GM21717 (cell line): ENCODE measurements at regions not wholly inside any gene's neighbourhood (a gene's known extent, or its start where the extent isn't known, plus 50 kb on each side); places are given as distances from the start of the nearest gene placed in this dataset.

Experiments
- ATAC-seq: cut with Tn5 transposase; IDR thresholded peaks from one replicate; pipeline ENCODE4 v1.9.1; 2021; ENCODE audit warnings: mild to moderate bottlenecking, moderate library complexity; ENCODE audit not compliant: unreplicated experiment

DNA sequence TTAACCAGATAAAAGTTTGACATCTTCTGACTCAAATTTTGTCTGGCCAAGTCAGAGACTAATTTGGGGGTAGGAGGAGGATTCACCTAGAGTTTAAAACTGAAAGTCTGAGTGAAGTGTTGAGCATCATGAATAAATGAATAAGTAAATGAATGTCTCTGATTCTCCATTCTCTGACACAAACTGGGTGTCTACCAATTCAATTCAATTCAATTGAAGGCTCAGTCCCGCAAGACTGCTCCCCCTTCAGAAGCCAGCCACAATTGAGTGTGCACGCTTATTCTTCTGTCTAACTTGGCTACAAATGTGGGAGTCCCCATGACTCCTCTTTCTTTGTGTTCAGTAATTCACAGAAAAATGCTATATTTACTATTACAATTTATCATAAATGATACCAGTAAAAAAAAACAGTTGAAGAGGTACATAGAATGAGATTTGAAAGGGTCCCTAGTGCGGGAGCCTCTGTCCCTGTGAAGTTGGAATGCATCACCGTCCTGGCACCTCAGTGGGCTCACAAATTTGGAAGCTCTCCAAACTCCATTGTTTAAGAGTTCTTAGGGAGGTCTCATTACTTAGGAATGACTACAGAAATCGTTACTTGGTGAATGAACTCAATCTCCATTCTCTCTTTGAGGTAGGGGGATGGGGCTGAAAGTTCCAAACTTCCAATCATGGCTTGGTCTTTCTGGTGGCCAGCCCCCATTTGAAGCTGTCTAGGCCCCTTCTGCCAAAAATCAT, 243.7 kb upstream of the PHYHIPL start:
- no peak for ATAC-seq

DNA sequence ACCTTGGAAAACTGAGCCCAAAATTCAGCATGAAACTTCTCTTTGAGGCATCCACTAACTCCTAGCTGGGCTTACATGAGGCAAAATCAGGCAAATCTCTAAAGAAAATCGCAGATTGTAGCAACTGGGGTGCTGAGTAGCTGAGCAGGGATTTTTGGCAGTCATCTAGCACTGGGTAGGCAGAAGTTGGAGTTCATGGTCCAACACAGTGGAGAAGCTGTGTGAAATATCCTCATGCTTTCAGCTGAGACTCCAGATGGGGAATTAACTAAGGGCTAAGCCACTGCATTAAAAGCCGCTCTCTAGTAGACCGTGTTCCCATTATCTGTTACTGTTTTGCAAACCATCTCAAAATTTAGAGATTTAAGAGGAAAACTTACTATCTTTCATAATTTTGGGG, 240.1 kb upstream of the PHYHIPL start:
- ATAC-seq = no peak

DNA sequence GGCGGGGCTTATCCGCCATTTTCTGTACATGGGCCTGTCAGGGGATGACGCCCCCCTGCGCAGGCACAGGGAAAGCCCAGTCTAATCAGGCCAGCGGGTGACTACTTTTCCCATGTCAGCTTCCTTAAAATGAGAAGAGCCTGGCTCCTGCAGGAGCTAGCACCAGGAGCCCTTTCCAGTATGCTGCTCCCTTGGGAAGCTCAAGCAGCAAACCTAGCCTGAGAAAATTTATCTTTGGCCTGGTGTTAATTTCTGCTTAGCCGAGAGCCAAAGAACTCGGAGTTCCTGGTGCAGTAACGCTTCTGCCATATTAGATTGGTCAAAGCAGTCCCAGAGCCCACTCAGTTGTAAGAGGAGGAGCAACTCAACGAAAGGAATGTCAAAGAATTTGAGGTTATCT, 239.0 kb upstream of the PHYHIPL start:
- ATAC-seq = no peak

DNA sequence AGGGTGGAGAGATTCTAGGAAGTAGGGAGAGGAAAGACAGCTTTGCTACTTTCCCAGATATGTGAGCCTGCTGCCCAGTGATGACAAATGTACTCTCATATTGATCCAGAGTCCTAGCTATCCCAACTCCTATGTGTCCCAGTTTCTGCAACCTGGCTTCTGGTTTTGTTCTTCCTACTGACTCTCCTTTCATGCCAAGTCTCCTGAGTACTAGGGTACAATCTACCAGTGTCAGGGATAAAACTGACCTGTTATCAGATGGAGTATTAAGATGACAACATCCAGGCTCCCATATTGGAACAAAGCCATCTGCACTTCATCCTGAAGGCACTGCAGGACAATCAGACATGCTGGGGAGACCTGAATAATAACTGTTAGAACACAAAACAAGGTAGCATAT, 233.7 kb upstream of the PHYHIPL start:
- no peak for ATAC-seq

DNA sequence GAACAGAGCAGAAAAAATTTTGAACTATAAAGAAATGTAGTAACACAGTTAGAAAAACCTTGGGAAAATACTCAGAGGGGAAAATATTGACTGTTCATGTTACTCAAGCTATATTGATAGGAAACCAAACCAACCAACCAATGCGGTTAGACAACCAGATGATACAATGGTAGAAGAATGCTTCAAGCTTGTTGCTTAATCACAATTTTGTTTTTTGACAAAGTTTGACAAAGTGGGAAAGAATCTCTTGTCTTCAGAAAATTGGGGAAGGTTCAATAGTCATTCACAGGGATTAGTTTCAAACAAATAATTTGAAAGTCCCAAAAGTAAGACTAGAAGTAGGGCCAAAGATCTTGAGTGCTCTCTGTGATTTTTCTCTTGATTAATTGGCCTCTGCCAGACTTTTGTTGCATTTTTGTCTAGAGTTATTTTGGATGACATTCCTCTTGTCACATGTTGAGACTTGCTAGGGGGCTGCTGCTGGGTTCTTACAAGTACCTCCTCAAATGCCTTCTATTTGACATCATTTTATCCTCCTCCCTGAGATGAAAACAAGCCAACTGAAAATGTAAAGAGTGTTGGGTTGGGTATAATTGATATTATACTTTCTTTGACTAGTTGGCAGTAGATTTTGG, 233.1 kb upstream of the PHYHIPL start:
- no peak for ATAC-seq

DNA sequence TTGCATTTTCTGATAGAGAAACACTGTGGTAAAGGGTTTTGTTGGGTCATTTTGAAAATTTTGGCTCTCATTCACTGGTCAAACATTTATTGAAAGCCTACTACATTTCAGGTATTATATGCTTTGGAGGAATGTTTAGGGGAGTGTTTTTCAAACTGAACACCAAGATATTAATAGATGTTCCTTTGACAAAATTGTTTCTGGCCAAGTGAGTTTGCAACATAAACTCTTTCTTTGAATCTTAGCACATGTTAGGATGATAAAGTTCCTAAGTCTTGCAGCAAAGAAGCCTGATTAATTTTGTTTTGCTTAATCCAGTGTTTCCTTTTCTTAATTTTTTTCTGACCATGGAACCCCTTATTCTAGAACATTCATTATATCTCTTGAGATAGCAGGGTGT, 232.5 kb upstream of the PHYHIPL start:
- no peak for ATAC-seq

DNA sequence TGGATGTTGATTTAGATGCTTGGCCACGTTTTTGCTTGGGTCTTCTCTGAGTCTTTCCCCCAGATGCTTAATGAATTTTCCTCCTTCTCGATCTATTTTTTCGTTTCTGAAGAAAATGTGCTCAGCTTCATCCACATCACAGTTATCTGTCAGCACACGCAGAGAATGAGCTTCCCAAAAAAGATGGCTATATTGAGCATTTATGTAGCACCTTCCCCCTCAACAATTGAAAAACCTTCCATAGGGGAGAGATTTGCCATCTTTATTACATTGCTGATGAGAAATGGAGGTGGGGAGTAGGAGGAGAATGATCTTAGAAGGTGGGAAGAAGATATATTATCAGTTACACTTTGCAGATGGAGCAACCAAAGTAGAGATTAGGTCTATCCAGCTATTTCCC, 228.1 kb upstream of the PHYHIPL start:
- no peak for ATAC-seq

DNA sequence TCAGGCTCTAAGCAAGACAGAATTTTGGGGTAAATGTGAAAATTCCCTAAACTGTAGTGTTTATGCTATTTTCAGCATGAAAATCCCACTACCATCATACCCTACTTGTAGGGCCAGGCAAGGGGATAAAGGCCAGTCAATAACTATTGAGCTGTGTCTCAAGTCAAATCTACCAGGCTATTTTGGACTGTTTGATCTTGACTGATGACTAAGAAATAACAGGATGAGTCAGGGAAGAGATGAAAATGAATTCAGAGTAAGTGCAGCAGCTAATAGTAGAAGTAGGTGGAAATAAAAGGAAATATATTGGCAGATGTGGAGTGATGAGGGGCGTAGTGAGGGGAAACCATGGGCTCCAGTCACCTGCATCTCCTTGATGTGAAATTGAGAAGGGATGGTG, 225.8 kb upstream of the PHYHIPL start:
- ATAC-seq = no peak

DNA sequence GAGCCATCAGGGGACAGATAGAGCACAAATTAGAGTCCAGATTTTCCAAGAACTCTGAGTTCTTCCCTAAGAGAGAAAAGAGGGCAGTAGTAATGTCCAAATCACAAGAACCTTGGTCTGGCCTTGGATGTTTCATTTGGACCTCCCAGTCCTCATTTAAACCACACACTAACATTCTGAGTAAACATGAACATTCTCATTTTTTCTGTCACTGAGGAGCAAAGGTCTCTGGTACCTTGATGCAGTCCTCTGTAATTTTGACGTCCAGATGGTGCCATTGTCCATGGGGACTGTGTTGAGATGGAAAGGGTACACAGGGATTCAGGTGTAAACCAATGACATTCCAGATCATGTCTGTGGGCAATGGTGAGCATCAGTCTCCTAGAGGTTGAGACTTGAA, 225.4 kb upstream of the PHYHIPL start:
- ATAC-seq = no peak

DNA sequence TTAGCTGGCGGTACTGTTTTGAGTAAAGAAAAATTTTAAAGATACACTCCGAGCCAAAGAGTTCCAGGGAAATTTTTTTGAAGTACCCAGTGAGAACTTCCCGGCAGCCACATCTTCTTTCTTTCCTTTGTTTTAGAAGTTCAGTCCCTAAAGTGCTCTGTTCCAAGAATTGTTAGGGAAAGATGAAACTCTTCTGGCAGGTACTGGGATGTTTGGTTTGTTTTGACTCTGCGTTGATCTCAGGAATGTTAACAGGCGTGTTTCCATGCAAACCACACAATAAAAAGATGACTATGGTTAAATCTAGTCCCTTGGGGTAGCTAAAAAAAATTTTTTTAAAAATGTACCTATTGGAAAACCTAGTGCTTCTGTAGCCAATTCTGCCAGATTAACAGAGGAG, 224.7 kb upstream of the PHYHIPL start:
- no peak for ATAC-seq

DNA sequence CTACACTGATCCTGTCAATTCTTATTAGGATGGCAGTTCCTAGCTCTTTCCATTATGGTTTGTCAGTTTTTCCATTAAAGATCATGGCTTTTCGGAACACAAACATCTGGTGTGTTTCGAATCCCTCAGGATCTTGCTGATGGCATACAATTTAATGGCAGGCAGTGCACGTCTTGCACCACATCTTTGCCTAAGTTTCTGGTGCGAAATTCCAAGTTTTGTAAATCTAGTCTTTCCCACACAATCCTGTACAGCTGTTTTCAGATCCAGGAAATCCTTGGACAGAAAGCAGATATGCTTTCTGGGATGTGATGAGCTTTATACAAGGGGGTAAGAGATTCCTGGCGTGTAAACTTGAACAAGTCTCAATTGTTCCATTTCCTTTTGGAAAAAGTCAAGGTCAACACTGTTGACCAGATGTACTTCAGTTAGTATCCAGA, 224.3 kb upstream of the PHYHIPL start:
- no peak for ATAC-seq

DNA sequence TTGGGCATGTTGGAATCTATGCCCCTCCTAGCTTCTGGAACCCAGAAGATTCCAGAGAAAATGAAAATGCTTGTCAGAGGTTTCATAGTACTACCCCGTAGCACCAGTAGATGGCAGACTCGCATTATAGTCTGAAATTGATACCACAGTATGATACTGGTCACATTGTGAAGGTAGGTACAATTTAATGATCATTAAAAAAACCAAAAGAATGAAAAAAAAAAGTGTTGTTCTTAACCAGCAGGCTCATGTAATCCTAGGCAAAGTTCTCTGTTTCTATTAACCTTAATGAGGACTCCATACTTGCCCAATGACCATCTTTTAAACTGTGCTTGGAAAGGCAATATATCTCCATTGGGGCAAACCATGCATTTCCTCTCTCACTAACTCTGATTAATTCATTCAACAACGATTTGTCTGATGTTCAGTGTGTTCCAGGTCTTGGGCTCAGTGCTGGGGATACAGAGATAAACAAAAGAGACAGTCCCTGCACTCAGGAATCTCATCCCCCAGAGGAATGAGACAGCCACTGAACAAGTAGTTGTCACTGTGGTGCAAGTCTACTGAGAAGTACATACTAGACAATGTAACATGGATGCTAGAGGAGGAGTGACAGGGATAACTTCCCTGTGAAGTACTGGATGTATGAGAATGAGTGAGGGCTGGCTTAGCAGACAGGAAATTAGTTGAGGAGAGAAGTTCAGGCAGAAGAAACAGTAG, 223.5 kb upstream of the PHYHIPL start:
- ATAC-seq = peak; percentile 82

DNA sequence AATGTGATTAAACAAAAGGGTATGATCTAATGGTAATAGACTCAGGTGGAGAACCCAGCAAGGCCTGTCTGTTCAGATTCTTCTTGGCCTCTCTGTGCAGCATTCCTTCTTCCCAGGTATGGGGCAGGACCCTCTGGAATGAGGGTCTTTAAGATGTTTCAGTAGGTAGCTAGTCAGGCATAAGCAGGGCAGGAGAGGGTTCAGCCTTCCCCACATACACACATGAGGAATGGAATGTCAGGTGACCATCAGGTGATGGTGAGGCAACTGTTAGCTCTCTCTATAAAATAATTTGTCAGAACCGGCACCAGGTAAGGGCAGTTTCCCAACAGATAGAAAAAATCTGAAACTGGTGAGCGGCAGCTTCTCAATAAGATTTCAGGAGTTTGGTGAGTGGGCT, 222.3 kb upstream of the PHYHIPL start:
- ATAC-seq = no peak

DNA sequence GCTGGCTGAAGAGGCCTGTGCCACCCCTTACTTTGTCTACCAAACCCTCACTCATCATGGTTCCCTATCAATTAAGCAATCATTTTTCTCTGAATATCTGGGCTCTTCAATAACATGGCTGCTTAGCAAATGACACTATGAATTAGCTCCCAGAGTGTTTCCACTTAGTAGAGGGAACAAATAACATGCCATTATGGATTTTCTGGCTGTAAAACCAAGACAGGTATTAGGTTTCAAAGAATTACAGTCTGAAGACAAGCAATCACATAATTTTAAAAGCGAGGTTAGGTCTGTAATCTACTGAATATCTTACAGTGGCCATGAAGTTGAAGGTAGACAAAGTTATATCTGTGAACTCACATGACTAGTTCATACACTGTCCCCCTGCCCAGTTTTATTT, 220.8 kb upstream of the PHYHIPL start:
- ATAC-seq = no peak

DNA sequence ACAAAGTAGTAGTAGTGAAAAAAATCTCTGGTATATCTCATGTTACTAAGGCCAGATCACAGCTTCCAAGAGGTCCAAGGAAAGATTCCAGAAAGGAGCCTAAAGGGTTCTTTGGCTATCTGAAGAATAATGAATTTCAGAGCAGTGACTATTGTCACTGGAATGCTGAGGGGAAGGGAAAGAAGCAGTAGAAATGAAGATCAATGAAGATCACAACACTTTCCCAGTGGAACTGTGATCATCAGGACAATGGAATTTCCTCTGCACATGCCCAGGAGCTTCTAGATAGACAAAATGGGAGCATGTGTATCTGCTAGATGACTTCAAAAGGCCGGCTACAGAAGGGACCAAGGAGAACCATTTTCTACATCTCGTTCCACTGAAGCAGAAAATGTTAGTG, 219.5 kb upstream of the PHYHIPL start:
- no peak for ATAC-seq

DNA sequence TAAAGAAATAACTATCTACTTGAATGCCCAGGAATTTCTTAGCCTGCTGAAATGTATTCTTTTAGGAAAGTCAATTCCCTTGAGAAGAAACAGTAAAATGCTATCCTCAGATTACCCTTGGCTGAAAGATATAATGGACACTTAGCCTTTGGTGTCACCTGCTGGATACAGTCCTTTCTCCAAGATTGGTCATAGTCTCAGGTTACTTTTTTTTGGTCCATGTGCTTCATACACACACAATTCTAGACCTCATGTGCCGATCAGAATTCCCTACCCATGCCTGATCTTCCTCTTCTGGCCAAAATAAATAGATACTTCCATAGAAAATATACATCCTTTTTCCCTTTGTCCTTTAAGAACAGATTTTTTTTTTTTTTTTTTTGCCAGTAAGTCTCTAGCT, 218.9 kb upstream of the PHYHIPL start:
- ATAC-seq = no peak

DNA sequence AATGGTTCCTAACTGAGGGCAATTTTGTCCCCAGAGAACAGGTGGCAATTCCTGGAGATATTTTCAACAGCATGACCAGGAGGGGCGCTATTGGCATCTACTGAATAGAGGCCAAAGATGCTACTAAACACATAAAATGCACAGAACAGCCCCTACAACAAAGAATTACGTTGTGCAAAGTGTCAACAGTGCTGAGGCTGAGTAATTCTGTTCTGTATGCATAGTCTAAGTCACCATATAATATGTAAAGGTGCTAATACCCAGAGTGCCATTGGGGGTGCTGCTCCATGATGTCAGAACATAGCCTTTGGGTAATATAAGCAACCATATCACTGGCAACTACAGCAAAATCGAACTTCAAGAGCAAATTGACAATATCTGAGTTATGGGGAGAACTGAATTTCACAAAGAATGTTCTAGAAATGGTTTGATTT, 213.3 kb upstream of the PHYHIPL start:
- no peak for ATAC-seq

DNA sequence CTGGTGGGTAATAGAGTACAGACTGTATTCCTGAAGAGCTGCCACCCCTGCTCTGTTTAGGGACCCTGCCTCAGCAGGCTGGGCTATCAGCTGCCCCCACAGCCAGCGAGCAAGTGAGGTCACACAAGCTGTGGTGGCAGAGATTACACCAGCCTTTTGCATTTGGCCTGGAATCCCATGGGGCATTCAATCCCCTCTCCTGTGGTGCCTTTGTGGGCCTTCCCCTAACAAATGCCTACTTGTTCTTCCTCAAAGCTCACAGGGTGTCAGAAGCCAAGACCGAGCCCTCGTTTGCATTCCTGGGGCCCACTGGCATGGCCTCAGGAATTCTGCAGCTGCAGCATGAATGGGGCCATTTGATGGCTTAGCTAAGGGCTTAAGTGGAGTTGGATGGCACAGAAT, 212.7 kb upstream of the PHYHIPL start:
- no peak for ATAC-seq

DNA sequence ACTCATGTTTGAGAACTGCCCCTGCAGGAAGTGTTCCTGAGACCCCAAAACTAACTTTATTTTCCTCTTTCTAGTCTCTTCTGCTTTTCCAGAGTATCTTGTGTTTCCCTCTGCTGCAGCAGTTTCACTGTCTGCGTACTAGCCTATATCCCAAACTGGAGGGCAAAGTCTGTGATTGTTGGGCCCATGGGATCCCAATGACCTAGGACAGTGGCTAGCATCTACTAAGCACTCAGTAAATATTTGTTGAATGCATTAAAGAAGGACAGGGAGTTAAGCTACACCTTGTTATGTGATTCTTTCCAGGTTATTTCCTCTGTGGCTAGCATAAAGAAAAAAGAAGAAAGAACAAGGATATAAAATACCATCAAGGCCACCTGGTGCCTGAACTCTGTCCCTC, 210.6 kb upstream of the PHYHIPL start:
- no peak for ATAC-seq

DNA sequence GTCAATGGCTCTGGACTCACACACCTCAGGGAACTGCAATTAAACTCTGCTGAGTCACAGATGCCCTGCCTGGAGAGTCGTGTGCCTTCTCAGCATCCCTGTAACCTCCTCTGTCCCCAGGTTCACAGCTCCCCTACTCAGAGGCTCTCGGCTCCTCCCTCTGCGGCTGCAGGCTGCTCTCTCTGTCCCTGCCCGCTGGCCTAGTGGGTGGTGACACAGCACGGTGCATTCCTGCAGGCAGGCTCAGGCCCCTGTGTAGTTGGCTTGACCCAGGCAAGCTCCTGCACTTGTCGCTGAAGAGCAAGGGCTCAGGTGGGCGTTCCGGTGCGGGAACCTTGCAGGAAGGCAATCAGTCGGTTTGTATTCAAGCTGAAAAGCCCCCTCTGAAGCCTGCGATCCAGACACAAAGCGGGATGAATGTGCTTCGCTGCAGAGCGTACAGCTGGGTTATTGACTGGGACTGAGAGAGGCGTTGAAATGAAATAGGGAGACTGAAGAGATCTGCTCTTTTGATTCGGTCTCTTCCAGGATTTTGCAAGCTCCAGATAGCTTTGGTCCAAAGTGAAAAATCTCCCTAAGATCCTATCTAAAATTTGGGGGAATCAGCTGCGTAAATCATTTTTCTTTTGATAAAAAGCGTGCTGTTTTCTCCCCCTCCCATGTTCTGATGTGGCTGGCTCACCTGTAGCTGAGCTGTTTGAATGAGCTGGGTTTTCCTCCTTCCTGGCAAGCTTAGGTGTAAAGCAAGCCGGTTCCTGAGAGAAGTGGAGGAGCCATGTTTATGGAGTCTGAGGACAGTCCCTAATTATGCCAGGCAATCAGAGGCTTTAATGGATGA, 208.7 kb upstream of the PHYHIPL start:
- ATAC-seq = no peak

DNA sequence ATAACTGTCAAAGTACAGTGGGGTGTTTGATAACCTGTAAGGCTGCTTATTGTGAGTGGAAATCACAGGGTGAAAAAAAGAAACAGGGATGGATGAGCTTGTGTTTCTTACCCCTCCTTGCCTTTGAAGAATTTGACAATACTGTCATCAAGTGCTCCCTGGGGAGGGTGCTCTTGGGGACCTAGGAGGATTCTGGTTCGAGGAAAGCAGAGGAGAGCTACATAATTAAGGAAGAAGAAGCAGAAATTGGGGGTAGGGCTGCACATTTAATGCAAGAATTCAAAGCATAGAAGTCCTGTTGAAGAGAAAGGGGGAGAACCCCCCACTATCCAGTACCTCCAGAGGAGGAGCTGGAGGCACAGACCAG, 208.1 kb upstream of the PHYHIPL start:
- no peak for ATAC-seq
